PC-3 (cell line): ENCODE measurements at regions not wholly inside any gene's neighbourhood (a gene's known extent, or its start where the extent isn't known, plus 50 kb on each side); places are given as distances from the start of the nearest gene placed in this dataset.

Experiments used
- CTCF ChIP-seq: fragments of 300-600 bp; sonication (generic); conservative IDR thresholded peaks from 2 replicates; pipeline ENCODE4 v1.5.1; 2017; ENCODE audit warnings: antibody characterized with exemption, low read depth, mild to moderate bottlenecking, low read length
- EZH2 ChIP-seq: fragments of 300-600 bp; sonication (generic); IDR thresholded peaks from one replicate; pipeline ENCODE4 v1.6.1; 2017; ENCODE audit warnings: antibody characterized with exemption, mild to moderate bottlenecking, low read length; ENCODE audit not compliant: unreplicated experiment

GRCh38 chr12:124191966-124192365 is 102.9 kb upstream of the RFLNA start:
- TF ChIP-seq CTCF = no peak
- TF ChIP-seq EZH2 = no peak
